Keratinocyte (primary cell): ENCODE measurements at regions not wholly inside any gene's neighbourhood (a gene's known extent, or its start where the extent isn't known, plus 50 kb on each side); places are given as distances from the start of the nearest gene placed in this dataset.

Experiments used
- DNase-seq: peaks from one replicate; pipeline ENCODE4 v3.0.0-alpha.2; 2011; ENCODE audit warnings: low read depth, missing footprints, low spot score
- FAIRE-seq: peaks from 2 replicates; lab custom pipeline; 2011; peaks lifted over from hg19 to GRCh38; lab: Jason Lieb, UNC
- H2AFZ ChIP-seq: 2 replicates; pipeline ENCODE4 v1.6.0; 2012; ENCODE audit warnings: low read length, control low read depth, inconsistent platforms; ENCODE audit not compliant: control insufficient read depth
- H3K27ac ChIP-seq: 2 replicates; pipeline ENCODE4 v1.5.1; 2011; ENCODE audit warnings: low read length; ENCODE audit not compliant: control insufficient read depth, insufficient read depth
- H3K27me3 ChIP-seq: 3 replicates; pipeline ENCODE4 v1.6.0; 2011; ENCODE audit warnings: low read length; ENCODE audit not compliant: control insufficient read depth, insufficient read depth; ENCODE audit errors: extremely low read depth
- H3K36me3 ChIP-seq, 2 experiments: 2 replicates in 1 of 2; 3 replicates in 1 of 2; pipeline ENCODE4 v1.5.1; 2011; ENCODE audit warnings: low read length in 2 of 2, mild to moderate bottlenecking in 1 of 2; ENCODE audit not compliant: control insufficient read depth in 2 of 2, insufficient read depth in 2 of 2; ENCODE audit errors: extremely low read depth in 1 of 2
- H3K4me1 ChIP-seq: 3 replicates; pipeline ENCODE4 v1.5.1; 2011; ENCODE audit warnings: low read length; ENCODE audit not compliant: control insufficient read depth, insufficient read depth; ENCODE audit errors: extremely low read depth
- H3K4me2 ChIP-seq: 3 replicates; pipeline ENCODE4 v1.6.0; 2011; ENCODE audit warnings: low read depth, low read length; ENCODE audit not compliant: control insufficient read depth, insufficient read depth; ENCODE audit errors: extremely low read depth
- H3K4me3 ChIP-seq, 3 experiments: fragments of 200-600 bp in 1 of 3; sonication (generic) in 1 of 3; 2 replicates in 2 of 3; 3 replicates in 1 of 3; pipeline ENCODE4 v1.5.1; 2011 to 2016; ENCODE audit warnings: low read length in 3 of 3, mild to moderate bottlenecking in 3 of 3, control low read depth in 2 of 3, inconsistent platforms in 1 of 3, low read depth in 1 of 3, mixed read lengths in 1 of 3, mixed run types in 1 of 3, moderate library complexity in 1 of 3; ENCODE audit not compliant: control insufficient read depth in 2 of 3, insufficient read depth in 2 of 3; ENCODE audit errors: extremely low read depth in 1 of 3
- H3K79me2 ChIP-seq: 2 replicates; pipeline ENCODE4 v1.6.0; 2012; ENCODE audit warnings: low read length; ENCODE audit not compliant: control insufficient read depth, insufficient read depth
- H3K9ac ChIP-seq: 3 replicates; pipeline ENCODE4 v1.6.0; 2011; ENCODE audit warnings: low read length; ENCODE audit not compliant: control insufficient read depth, insufficient read depth; ENCODE audit errors: extremely low read depth
- H3K9me1 ChIP-seq: 3 replicates; pipeline ENCODE4 v1.6.0; 2011; ENCODE audit warnings: low read length; ENCODE audit not compliant: control insufficient read depth, insufficient read depth; ENCODE audit errors: extremely low read depth
- H3K9me3 ChIP-seq: 2 replicates; pipeline ENCODE4 v1.5.1; 2012; ENCODE audit warnings: low read depth, low read length; ENCODE audit not compliant: control insufficient read depth
- H4K20me1 ChIP-seq: 3 replicates; pipeline ENCODE4 v1.6.0; 2011; ENCODE audit warnings: low read length; ENCODE audit not compliant: control insufficient read depth, insufficient read depth; ENCODE audit errors: extremely low read depth
- CTCF ChIP-seq, 3 experiments: IDR thresholded peaks in 1 of 3; conservative IDR thresholded peaks in 1 of 3; optimal IDR thresholded peaks in 1 of 3; 2 replicates in 2 of 3; 3 replicates in 1 of 3; pipeline versions ENCODE3 to v1.5.1; 2011; ENCODE audit warnings: low read length in 3 of 3, mild to moderate bottlenecking in 3 of 3, moderate library complexity in 2 of 3, control low read depth in 1 of 3, inconsistent platforms in 1 of 3; ENCODE audit not compliant: insufficient read depth in 2 of 3; ENCODE audit errors: extremely low read depth in 1 of 3
- EZH2 ChIP-seq: IDR thresholded peaks from one replicate; pipeline ENCODE4 v1.6.1; 2012; ENCODE audit warnings: inconsistent platforms, mild to moderate bottlenecking, low read length, moderate library complexity
- dilution Hi-C: fragments of 300-500 bp; cut with MboI; formaldehyde crosslinking; loops from one replicate; pipeline ENCODE4 v1.7.0; 2020; ENCODE audit warnings: low sequenced_read_pairs; ENCODE audit not compliant: extremely low pct_ligation_motif_present

- Histone ChIP-seq H3K36me3 (no peaks in the 10 kb centered on the region), H3K4me3 (no peak overlapping the region), H3K27ac (no peak overlapping the region), H4K20me1 (no peaks in the 10 kb centered on the region), H3K9me1 (no peaks in the 10 kb centered on the region), H3K79me2 (no peaks in the 10 kb centered on the region), H3K27me3 (no peaks in the 10 kb centered on the region), H3K9me3 (no peaks in the 10 kb centered on the region), H2AFZ (no peak overlapping the region), H3K4me2 (no peak overlapping the region), H3K9ac (no peak overlapping the region), H3K4me1 (no peaks in the 10 kb centered on the region)
- no peak for TF ChIP-seq EZH2
- no peak for TF ChIP-seq CTCF (optimal IDR thresholded peaks at IDR 0.05 in 1 of 3, IDR thresholded peaks at IDR 0.05 in 1 of 3, conservative IDR thresholded peaks at IDR 0.05 in 1 of 3; ENCODE audit: extremely low read depth in 1 of 3, insufficient read depth in 2 of 3, low read length in 3 of 3)
- FAIRE-seq (no peak), DNase-seq (no peak)
- dilution Hi-C loops = no loop called here
Measured at GRCh38 chr12:113580437-113580836, 108.8 kb upstream of the LHX5 start.

- DNase-seq = no peak
- Histone ChIP-seq H3K9ac (no peak overlapping the region), H3K4me2 (no peak overlapping the region), H3K79me2 (no peaks in the 10 kb centered on the region), H3K9me3 (no peaks in the 10 kb centered on the region), H2AFZ (no peak overlapping the region), H3K4me3 (no peak overlapping the region), H3K4me1 (no peaks in the 10 kb centered on the region), H3K9me1 (no peaks in the 10 kb centered on the region), H3K27ac (no peak overlapping the region), H3K36me3 (no peaks in the 10 kb centered on the region), H3K27me3 (no peaks in the 10 kb centered on the region), H4K20me1 (no peaks in the 10 kb centered on the region)
- TF ChIP-seq EZH2 (no peak), CTCF (optimal IDR thresholded peaks at IDR 0.05 in 1 of 3, IDR thresholded peaks at IDR 0.05 in 1 of 3, conservative IDR thresholded peaks at IDR 0.05 in 1 of 3; ENCODE audit: extremely low read depth in 1 of 3, insufficient read depth in 2 of 3, low read length in 3 of 3) (no peak)
- dilution Hi-C loops = no loop called here
- FAIRE-seq = no peak
Measured at GRCh38 chr12:113577464-113578129, 105.9 kb upstream of the LHX5 start.
